Posterior cingulate gyrus (tissue), 11 donors: ENCODE measurements at regions not wholly inside any gene's neighbourhood (a gene's known extent, or its start where the extent isn't known, plus 50 kb on each side); places are given as distances from the start of the nearest gene placed in this dataset.

Experiments used
- DNase-seq, 10 donors: peaks; one replicate each; pipeline versions ENCODE4 v3.0.0 to v3.0.0-alpha.2; 2020 to 2021; ENCODE audit warnings: mixed read lengths in 3 of 10
- intact Hi-C: fragments of 100-400 bp; cut with DNase I; formaldehyde crosslinking; loops from one replicate; pipeline ENCODE4 v1.15.1; 2023

DNA sequence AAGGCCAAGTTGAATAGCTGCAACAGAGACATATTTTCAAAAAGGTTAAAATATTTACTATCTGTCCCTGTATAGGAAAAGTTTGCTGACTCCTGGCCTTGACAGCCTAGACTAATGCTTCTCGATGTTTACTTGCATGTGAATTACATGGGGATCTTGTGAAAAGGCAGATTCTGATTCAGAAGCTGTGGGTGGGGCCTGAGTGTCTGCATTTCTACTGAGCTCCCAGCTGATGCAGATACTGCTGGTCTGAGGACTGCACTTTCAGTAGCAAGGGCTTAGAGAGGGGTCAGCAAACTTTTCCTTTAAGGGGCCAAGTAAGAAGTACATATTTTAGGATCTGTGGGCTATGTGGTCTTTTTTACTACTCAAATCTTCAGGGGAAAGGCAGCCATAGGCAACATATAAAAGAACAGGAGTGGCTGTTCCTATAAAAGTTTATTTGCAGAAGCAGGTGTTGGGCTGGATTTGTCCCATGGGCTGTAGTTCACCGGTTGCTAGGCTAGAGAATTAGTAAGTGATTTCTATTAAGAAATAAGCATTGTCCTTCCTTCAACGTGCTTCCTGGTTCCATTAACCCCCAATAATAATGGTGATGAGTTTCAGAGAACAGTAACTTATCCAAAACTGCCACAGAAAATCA lies 97.2 kb upstream of the PDE5A start:
- DNase-seq: no peak
- intact Hi-C loops: no loop called here

DNA sequence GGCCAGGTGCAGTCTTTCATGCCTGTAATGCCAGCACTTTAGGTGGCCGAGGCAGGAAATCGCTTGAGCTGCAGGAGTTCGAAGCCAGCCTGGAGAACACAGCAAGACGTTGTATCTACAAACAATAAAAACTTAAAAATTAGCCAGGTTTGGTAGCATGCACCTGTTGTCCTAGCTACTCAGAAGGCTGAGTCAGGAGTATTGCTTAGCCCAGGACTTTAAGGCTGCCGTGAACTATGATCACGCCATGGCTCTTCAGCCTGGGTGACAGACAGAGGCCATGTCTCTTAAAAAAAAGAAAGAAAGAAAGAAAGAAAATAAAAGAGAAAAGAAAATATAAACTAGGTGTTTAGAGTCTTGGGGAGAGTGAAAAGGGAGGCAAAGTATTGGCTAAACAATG lies 96.4 kb upstream of the PDE5A start:
- peak in 1 of 10 donors; percentile 19 for DNase-seq
- intact Hi-C loops: no loop called here

DNA sequence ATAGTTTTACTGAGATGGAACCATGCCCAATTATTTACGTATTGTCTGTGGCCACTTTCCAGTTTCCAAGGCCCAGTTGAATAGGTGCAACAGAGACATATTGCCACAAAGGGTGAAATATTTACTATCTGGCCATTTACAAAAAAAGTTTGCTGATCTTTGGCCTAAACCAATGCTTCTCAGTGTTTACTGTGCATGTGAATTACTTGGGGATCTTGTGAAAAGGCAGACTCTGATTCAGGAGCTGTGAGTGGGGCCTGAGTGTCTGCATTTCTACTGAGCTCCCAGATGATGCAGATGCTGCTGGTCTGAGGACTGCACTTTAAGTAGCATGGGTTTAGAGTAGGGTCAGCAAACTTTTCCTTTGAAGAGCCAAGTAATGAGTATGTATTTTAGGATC lies 94.1 kb upstream of the PDE5A start:
- DNase-seq: no peak
- intact Hi-C loops: no loop called here

DNA sequence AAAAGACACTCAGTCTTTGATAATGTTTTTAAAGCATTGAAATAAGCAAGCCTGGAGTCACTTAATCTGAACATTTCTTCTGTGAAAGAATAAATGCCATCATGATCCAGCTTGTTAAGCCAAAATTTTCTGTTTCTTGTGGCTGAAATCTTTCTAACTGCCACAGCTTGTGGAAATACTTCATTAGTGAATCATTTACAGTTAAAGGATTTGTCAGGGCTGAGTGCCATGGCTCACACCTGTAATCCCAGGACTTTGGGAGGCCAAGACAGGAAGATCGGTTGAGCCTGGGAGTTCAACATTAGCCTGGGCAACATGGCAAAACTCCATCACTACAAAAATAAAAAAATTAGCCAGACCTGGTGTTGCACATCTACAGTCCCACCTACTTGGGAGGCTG lies 93.3 kb upstream of the PDE5A start:
- intact Hi-C loops: no loop called here
- no peak for DNase-seq

DNA sequence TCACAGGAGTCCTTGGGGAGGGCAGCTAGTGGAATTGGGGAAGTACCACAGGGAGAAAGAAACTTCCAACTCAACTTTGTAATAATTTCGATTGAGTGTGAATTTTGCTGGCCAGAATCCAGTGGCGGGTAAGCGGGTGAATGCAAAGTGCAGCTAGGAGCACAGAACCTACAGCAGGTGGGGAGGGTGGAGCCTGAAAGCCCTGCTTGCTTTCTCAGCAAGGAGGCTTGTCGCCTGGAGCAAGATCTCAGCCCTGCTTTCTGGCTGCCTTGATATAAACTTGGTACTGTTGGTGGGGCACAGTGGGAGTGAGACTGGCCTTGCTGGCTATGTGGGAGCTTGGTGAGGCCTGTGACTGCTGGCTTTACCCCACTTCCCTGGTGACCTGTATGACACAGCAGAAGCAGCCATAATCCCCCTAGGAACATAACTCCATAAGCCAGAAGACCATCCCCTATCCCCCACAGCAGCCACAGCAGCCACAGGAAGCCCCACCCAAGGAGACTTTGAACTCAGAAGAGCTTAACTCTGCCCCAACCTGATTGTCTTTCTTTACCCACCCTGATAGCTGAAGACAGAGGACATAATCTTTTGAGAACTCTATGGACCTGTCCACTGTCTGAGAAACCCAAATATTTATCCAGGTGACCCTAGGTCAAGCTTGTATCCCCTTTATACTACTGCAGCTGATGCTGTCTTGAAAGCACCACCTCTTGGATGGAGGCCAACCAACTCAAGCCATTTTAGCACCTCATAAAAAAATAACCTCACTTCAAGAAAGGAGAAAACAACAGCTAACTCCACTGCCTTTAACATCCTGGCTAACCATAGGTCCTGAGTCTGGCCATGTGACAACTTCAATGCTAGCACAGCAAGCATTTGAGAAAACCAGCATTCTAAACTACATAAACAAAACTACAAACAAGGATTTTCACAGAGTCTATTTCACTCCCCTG lies 87.2 kb upstream of the PDE5A start:
- intact Hi-C loops: no loop called here
- peak in 1 of 10 donors; percentile 55 for DNase-seq

DNA sequence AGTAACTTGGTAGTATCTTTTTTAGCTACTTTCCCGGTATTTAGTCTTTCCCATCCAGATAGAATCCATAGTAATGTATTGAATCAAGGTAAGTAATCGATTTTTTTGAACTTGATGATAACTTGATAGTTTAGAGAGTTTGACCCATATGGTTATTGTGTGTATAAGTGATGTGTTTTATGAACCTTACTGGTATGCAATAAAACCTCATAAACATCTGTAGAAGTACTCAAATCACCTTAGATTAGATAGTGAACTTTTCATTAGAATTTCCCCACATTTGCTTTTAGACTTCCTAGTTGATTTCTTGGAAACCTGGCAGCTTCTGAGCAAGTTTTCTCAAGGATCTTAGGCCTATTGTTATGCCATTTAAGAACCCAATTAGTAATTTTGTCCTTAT lies 80.8 kb upstream of the PDE5A start:
- intact Hi-C loops: no loop called here
- DNase-seq: no peak

DNA sequence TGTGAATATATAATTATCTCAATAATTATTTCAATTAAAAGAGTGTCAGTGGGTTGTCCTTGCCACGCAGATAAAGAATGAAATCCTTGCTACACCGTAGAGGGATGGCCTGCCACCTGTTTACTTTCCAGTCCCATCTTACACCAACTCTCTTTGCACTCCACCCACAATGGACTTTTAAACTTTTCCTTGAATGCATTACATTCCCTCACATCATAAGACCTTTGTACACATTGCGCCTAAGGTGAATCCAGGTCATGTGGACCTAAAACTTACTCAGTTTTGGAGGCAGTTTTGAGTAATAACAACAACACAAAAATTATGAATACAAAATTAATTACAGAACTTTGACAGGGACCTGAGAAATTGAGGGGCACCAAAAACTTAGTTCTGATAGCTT lies 78.7 kb upstream of the PDE5A start:
- intact Hi-C loops: no loop called here

DNA sequence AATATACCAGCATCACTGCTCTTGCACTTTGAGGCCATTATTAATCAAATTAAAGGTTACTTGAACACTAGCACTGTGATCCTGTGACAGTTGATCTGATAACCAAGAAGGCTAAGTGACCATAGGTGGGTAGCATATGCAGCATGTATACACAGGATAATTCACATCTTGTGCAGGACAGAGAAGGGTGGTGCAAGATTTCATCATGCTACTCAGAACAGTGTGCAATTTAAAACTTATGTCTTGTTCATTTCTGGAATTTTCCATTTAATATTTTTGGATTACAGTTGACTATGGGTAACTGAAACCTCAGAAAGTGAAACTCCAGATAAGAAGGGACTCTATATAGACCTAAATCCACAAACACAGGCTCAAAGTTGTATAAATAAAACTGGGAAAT lies 78.2 kb upstream of the PDE5A start:
- DNase-seq: no peak
- intact Hi-C loops: no loop called here

More for the DNA sequence above, 78.7 kb upstream of the PDE5A start:
- DNase-seq: no peak

DNA sequence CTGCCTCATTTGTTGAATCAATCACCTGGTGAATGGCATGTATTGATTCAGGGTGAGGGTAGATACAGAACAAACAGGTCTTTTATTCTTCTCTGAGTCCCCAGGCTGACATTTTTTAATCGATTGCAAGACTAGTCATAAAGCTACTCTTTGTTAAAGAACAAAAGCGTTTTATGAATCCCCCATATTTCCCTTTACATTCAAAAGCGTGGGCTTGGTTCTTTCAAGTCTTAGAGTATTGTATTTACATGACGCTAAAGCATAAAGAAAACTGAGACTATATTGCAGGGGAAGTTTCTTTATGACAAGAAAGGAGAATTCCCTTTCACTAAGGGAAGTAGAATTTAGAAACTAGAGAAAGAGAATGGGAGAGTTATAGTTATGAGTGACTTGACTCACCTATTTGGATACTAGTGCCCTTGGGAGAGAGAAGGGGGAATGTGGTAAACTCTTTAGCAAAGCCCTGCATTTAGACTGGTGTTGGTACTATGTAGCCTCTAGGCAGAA lies 69.3 kb upstream of the PDE5A start:
- no peak for DNase-seq
- intact Hi-C loops: no loop called here

DNA sequence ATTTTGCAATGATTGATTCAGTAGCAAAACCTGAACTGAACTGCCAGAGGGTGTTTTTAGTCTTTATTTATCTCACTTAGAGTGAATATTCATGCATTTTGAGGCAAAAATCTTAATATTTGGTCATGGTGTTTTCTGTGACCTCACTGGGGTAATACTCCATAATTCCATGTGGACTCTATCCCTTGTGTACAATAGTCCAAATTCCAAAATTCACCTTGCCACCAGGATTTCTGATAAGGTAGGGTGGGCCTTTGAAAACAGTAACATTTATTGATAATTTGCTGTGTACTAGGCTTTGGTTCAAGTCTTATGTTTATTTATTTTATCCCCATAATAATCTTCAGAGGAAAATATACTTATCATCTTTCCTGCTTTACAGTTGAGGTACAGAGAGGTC lies 68.4 kb upstream of the PDE5A start:
- intact Hi-C loops: no loop called here
- DNase-seq: no peak

DNA sequence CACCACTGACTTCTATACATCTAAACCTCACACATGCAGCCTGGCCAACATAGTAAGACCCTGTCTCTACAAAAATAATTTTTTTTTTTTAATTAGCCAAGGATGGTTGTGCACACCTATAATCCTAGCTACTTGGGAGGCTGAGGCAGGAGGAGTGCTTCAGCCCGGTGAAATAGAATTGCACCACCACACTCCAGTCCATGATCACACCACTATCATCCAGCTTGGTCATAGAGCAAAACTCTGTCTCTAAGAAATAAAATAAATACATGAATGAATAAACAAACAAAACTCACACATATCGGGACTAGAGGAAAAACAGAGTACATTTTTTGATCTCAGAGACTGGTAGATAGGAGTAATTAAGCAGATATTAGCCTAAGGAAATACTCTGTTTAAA lies 66.6 kb upstream of the PDE5A start:
- intact Hi-C loops: no loop called here
- DNase-seq: no peak

DNA sequence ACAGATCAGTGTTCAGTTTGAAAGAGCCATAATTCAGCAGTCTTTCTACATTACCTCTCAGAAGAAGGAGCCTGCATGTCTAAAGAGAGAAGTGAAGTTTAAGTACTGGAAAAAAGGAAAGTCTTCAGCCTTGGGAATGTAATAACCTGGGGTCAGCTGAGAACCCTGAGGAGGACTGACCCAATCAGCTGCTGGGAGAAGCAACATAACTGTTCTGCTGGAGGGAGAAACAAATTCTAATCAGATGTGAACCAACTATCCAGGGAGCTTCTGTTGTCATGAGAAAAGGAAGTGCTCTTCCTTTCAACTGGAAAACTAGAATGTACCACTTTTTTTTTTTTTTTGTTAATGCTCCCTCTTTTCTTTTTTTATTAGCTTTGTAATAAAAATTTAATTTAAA lies 64.5 kb upstream of the PDE5A start:
- no peak for DNase-seq
- intact Hi-C loops: no loop called here

DNA sequence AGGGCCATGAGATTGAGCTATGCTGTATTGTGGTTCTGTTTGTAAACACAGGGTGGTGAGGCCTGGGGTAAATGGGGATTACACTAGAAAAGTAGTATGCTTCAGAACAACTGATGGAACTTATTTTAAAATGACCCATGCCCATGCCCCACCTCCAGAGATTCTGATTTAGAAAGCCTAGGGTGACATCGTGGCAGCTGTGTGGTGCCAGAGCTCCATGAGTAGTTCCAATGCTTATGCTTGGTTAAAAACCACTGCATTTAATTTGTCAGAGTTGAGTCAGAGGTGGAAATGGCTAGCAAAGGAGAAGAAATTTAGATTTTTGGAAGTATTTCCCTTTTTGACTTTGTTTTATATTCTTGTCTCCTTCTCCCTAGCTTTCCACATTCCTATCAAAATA lies 63.4 kb upstream of the PDE5A start:
- intact Hi-C loops: no loop called here
- no peak for DNase-seq

DNA sequence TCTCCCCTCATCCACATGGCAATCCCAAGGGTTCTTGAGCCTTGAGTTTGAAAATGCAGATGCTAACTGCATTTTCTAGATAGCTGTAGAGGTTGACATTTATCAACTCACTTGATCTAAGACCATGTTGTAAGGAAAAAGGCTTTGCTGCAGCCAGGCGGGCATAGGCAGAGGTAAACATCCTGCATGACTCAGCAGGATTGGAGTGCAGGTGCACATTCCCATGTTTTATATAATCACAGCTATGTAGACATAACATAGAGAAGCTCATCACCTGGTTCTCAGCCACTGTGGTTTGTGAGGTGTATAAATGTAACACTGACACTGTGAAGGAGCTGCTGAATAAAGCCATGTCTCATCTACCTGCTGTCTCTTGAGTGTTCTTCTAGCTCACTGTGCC lies 62.3 kb upstream of the PDE5A start:
- intact Hi-C loops: no loop called here
- DNase-seq: no peak

DNA sequence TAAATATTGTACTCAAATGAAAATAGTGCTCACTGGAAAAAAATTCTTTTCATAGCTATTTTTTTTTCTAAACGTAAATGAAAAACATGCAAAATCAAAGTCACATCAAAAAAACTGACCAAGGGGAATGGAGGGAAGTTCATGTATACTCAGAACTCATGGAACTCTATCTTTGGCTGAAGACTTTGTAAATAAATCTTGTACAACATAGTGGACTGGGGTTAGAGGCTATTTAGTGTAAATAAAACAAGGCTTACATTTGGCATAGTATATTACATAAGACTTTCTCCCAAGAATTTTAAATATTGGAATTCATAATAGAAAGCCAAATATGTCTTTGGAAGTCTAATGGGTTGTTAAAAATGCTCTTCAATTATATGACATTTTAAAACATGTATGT lies 59.8 kb upstream of the PDE5A start:
- no peak for DNase-seq
- intact Hi-C loops: no loop called here

DNA sequence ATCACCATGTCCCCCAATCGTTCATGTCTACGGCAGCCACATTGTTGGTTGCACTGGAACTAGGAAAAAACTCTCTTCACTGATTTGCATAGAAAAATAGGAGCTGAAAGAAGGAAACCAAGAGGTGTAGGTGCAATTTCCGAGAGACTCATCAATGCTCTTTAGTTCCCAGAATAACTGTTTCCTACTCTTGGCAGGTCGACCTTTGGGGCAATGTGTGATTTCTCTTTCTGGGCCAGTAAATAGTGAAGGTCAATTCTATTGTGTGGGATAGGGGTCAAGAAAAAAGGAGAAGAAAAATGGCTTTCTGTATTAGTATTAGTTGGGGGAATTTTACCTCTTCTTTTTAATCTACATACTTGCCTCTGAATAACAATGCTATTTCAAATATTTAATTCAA lies 55.9 kb upstream of the PDE5A start:
- intact Hi-C loops: no loop called here
- DNase-seq: no peak

DNA sequence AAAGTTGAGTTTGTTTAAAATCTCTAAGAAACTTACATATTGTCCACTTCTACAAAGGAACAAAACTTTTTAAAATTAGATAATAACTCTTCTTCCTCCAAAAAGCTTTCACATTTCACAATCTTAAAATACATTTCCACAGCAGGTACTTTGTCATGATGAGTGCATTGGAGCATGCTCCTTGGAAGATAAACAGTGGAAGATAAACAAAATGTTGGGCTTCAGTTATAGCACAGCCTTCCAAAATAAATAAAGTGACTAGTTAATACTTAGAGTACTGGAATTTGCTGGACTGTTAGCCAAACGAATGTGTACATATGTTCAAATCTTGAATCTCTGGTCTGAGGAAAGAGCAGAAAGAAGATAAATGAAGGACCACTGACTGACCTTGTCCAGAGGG lies 54.9 kb upstream of the PDE5A start:
- intact Hi-C loops: no loop called here
- DNase-seq: no peak

DNA sequence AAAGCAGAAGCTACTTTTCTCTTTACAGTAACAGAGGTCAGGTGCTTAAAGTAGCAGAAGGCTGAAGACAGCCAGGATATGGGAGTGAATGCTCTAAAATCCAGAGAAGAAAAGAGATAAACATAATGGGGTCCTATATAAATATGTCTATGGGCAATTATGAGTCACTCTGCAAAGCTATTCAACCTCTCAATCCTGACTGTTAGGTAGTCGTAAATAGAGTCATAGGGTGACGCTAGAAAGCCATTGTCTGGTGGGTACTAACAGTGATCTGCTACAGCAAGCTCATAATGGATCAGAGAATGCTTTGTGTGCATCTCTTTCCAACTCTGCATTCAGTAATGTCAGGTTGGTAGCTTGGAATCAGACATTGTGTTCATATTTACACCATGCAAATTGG lies 53.5 kb upstream of the PDE5A start:
- intact Hi-C loops: no loop called here

DNA sequence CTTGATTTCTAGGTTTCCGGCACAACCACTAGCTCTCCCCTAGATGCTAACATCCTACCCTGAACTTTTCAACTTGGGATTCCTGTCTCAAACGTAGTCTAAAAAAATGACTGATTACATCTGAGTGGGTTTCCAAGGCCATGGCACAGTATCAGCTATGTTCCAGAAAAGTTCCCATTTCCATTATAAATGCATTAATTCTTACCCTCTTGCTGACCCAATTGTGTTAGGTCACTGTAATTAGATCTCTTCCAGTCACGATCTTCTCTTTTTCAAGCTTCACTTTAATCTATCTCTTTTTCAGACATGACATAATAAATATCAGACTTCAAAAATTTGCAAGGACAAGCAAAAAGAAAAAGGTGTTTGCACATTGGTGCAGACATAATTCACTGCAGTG lies 50.6 kb upstream of the PDE5A start:
- intact Hi-C loops: no loop called here
- DNase-seq: no peak

More for the DNA sequence above, 53.5 kb upstream of the PDE5A start:
- DNase-seq: no peak

DNA sequence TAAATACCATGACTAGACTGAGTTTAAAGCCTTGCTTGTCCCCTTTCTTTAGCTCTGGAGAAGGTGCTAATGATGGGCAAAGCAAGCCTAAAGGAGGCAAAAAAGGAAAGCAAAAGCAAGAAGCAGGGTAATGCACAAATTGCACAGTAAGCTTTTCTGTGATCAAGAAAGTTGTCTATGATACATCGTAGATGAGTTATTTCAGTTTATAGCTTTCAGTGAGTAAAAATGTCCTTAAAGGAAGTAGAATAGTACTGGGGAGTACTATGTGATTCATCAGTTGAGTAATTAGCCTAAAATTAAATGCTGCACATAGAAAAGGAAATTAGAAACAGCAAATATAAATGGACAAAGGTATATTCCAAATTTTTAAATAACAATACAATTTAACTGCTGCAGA lies 50.2 kb upstream of the PDE5A start:
- DNase-seq: no peak
- intact Hi-C loops: no loop called here
